AG10803 (cell line): ENCODE measurements at regions not wholly inside any gene's neighbourhood (a gene's known extent, or its start where the extent isn't known, plus 50 kb on each side); places are given as distances from the start of the nearest gene placed in this dataset.

Source experiments
- DNase-seq: peaks from one replicate; pipeline ENCODE4 v3.0.0; 2010; ENCODE audit warnings: low read depth
- H3K4me3 ChIP-seq: 2 replicates; pipeline ENCODE4 v1.5.1; 2011; ENCODE audit warnings: mild to moderate bottlenecking, low read length, control low read depth
- CTCF ChIP-seq: conservative IDR thresholded peaks from 2 replicates; pipeline ENCODE4 v1.5.1; 2011; ENCODE audit warnings: mild to moderate bottlenecking, low read length, control low read depth, inconsistent platforms

- TF ChIP-seq CTCF = no peak
- H3K4me3 ChIP-seq = no peak overlapping the region
- no peak for DNase-seq
These were observed 619.7 kb upstream of the ARRDC3 start for GRCh38 chr5:92002721-92003274.

GRCh38 chr5:91998774-91999173 lies 615.7 kb upstream of the ARRDC3 start:
- H3K4me3 ChIP-seq = no peak overlapping the region
- no peak for DNase-seq
- no peak for TF ChIP-seq CTCF

GRCh38 chr5:91983869-91984268 lies 600.8 kb upstream of the ARRDC3 start:
- H3K4me3 ChIP-seq = no peak overlapping the region
- TF ChIP-seq CTCF = no peak
- no peak for DNase-seq

- no peak overlapping the region for H3K4me3 ChIP-seq
- TF ChIP-seq CTCF = no peak
- DNase-seq = no peak
These were observed 595.2 kb upstream of the ARRDC3 start for GRCh38 chr5:91978221-91978882.

GRCh38 chr5:91977579-91977978 lies 594.5 kb upstream of the ARRDC3 start:
- no peak for DNase-seq
- no peak overlapping the region for H3K4me3 ChIP-seq
- no peak for TF ChIP-seq CTCF

- no peak overlapping the region for H3K4me3 ChIP-seq
- TF ChIP-seq CTCF = no peak
- no peak for DNase-seq
These were observed 593.3 kb upstream of the ARRDC3 start for GRCh38 chr5:91976451-91976850.

GRCh38 chr5:91963166-91963565 lies 580.0 kb upstream of the ARRDC3 start:
- no peak for TF ChIP-seq CTCF
- no peak overlapping the region for H3K4me3 ChIP-seq
- no peak for DNase-seq
